ENCODE measurements at regions not wholly inside any gene's neighbourhood (a gene's known extent, or its start where the extent isn't known, plus 50 kb on each side); places are given as distances from the start of the nearest gene placed in this dataset.

DNA sequence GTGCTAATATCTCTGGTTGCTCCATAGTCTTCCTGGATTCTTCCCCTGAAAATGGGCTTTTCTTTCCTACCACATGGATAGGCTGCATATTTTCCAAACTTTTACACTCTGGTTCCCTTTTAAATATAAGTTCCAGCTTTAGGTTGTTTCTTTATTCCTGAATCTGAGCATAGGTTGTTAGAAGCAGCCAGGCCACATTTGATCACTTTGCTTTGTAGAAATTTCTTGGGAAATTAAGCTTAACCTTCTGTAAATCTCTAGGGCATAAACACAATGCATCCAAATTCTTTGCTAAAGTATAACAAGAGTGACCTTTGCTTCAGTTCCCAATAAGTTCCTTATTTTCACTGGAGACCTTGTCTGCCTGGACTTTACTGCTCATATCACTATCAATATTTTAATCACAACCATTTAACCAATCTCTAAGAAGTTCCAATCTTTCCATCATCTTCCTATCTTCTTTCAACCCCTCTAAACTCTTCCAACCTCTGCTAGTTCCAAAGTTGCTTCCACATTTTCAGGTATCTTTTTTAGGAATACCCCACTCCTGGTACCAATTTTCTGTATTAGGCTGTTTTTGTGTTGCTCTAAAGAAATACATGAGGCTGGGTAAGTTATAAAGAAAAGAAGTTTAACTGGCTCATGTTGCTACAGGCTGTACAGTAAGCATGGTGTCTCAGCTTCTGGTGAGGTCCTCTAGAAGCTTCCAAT lies 389.6 kb upstream of the HS6ST1 start:
- TF ChIP-seq, protein P1, sequence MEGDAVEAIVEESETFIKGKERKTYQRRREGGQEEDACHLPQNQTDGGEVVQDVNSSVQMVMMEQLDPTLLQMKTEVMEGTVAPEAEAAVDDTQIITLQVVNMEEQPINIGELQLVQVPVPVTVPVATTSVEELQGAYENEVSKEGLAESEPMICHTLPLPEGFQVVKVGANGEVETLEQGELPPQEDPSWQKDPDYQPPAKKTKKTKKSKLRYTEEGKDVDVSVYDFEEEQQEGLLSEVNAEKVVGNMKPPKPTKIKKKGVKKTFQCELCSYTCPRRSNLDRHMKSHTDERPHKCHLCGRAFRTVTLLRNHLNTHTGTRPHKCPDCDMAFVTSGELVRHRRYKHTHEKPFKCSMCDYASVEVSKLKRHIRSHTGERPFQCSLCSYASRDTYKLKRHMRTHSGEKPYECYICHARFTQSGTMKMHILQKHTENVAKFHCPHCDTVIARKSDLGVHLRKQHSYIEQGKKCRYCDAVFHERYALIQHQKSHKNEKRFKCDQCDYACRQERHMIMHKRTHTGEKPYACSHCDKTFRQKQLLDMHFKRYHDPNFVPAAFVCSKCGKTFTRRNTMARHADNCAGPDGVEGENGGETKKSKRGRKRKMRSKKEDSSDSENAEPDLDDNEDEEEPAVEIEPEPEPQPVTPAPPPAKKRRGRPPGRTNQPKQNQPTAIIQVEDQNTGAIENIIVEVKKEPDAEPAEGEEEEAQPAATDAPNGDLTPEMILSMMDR (IDR thresholded peaks at IDR 0.05; ENCODE audit: insufficient read depth, low read length, poor library complexity, severe bottlenecking), result no peak
- no peak for TF ChIP-seq EZH2phosphoT487 (conservative IDR thresholded peaks at IDR 0.05; ENCODE audit: low read length)
